Activated CD4-positive, alpha-beta T cell treated with anti-CD3 and anti-CD28 coated beads, Interleukin-2, amount 50 U/mL, for 24 hours (primary cell): ENCODE measurements at regions not wholly inside any gene's neighbourhood (a gene's known extent, or its start where the extent isn't known, plus 50 kb on each side); places are given as distances from the start of the nearest gene placed in this dataset.
"Not testable (repeated sequence)": the region's sequence is repeated elsewhere in the genome, so short reads cannot be mapped to it uniquely, and the experiment has no call there.

Source experiments
- DNase-seq, 2 donors: peaks; one replicate each; pipeline ENCODE4 v3.0.0-alpha.2; 2020; ENCODE audit warnings: low read depth in 1 of 2, low spot score in 1 of 2

DNA sequence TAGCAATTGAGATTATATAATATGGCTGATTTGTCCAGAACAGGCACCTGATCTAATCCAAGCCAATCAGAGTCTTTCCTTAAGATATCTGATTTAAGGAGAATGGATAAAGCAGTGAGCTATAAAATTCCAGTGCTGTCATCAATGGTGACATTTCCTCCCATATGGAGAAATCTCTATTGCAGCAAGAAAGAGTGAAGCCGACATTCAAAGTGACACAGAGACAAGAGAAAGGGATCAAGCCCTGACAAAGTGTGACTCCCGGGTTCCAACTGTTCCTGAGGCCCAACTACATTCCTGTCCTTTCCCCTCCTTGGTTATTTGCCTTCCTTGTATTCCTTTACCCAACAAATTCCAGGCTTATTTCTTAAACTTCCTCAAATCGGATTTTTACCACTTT, 430.0 kb upstream of the SOX5 start:
- no peak for DNase-seq

DNA sequence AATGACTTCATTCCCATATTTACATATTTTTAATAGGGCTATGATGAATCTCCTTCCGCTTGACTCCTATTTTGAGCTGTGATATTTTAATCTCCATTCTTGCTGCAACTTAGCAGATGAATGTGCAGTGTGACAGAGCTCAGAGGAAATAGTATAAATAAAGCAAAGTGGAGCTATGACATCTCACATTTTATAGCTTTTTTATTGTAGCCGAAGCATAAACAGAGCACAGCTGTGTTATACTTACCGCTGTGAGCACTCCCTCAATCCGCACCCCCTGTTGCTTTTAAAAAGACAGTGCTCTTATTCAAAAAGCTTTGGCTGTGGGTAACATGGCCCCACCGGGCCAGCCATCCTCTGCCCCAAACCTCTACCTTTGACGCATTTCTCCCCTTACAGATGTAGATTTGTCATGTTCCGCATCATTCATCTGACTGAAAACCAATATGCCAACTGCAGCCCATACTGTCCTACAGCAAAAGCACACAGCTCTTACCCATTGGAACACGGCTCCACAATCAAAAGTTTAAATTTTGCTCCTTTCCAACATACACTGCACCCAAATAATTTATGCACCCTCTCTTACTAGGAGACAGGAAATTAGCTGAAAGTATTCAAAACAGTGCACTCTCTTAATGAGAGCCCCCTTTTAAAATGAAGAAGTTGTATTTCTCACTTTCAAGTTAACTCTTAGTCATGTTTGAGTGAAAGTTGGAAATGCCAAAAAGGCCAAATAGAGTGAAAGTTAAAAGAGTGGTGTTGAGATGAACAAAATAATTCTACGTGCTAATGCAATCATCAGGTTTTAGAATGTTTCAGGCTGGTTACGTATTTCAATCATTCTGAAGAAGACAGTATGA, 429.3 kb upstream of the SOX5 start:
- DNase-seq, result no peak

DNA sequence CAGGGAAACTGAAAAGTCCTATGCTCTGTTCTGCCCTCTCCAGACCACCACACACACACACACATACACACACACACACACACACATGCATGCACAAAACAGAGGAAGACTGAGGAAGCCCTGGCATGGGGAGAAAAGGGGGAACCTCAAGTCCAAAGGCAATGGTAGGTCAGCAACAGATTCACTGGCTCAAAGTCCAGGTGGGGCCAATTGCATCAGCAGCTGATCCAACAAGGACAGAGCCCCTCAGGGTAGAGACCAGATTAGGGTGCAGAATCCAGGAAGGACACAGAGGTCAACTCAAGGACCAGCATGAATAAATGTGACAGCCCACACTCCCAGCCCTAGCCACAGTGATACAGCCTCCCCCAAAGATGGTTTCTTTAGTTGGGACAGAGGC, 425.0 kb upstream of the SOX5 start:
- no peak for DNase-seq

DNA sequence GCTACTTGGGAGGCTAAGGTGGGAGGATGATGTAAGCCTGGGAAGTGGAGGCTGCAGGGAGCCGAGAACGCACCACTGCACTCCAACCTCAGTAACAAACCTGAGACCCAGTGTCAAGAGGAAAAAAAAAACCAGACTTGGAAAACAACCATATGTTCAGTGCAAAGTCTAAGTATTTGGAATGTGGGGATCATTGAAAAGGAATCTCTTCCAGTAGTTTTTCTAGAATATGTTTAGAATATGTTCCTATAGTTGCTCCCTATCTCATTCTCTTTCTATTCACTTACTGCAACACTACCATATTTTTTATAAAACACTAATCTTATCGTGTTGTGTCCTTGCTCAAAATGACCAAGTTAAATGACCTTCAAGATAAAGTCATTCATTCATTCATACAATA, 423.5 kb upstream of the SOX5 start:
- DNase-seq, result no peak

DNA sequence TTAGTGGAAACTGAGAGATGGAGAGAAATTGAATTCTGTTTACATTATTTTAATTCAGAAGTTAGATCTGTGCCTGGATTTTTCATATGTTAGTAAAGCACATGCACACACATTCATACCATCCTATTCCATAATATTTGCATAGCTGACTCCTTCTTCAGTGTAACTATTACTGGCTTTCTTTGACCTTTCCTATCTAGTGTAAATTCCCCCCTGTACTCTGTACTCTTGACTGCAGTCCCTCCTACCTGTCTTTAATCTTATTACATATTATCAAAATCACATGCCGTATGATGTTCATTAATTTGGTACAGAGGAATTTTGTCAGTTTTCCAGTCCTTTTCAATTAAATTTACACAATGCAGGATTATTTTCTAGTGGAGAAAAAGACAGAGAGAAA, 417.0 kb upstream of the SOX5 start:
- no peak for DNase-seq

DNA sequence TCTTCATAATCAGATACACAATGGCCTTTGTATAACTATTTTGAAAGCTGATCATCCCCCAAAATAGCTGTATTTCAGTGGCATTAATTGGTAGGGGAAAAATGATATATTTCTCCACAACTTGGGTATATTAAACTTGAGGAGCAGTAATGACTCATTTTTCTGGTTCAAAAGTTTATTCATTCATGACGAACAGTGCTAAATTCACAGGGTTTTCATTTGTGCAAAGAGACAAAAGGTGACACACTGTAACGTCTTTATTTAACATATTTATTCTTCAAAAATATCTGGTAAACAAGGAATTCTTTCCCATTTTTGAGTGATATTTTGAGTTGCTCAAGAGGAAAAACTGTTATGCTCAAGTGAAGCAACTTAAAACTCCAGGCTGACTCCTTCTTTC, 415.5 kb upstream of the SOX5 start:
- DNase-seq, result no peak

DNA sequence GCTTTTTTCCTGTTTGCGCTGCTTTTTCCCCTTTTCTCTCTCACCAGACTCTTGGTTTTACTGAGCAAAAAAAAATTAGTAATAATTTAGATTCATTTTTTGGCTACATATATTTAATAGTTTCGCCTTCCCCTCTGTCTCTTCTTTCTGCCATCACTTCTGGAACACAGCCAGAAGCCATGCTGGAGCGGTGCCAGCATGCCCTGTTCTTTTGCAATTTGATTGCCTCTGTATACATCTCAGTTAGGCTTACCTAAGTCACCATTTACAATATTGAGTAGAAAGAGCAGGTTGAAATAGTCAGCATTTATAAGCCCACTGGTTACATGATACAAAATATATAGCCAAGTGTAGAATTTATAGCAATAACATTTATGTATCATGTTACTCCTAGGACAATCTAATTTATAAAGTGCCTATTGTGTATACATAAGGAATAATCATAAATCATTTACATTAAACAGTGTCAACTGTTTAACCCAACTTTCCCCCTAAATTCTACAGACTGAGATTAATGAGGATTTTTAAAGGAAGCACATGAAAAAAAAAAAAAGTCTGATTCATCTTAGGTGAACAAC, 413.8 kb upstream of the SOX5 start:
- no peak for DNase-seq

DNA sequence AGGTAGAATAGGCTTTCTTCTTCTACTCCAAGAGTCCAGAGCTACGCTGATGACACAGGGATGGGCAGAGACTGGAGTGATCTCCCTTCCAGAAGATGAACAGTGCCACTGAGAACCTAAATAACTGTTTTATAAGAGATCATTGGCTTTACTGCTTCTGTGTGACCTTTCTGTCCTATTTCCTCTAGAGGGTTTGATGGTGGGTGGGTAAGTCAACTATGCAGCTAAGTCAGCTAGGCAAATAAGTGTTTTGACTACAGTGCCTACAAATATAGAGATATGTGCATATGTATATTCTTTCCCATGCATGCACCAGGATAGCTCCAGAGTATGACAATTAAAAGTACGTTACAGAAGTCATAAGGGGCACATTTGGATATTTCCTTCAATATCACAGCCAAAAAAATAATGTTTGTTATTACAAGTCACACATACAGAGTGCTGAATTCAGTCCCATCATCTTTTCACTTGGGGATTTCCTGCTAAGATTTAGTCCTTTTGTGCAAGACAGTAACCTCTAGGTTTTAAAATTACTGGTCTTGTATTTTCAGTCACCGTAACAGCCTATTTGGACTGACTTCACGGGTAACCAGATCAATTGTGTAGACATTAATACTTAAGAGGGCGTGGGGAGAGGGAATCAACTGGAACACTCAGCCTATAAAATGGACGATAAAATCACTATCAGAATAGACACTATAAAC, 412.6 kb upstream of the SOX5 start:
- no peak for DNase-seq

DNA sequence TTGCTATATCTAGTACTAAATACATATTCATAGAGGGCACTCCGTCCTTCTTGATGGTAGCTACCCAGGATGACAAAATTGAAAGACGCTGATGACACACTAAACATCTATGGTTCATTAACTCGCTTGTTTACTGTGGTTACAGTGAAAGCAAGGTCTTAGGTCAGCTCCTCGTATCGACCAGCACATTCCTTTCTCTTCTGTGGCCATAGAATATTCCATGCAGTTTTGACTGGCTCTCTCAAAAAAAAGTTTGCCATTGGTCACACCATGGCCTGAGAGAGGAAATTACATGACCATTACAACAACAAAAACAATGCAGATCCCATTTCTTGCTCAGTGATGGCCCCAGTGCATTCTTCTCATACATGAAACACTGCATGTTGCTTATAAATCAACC, 411.4 kb upstream of the SOX5 start:
- DNase-seq, result no peak

DNA sequence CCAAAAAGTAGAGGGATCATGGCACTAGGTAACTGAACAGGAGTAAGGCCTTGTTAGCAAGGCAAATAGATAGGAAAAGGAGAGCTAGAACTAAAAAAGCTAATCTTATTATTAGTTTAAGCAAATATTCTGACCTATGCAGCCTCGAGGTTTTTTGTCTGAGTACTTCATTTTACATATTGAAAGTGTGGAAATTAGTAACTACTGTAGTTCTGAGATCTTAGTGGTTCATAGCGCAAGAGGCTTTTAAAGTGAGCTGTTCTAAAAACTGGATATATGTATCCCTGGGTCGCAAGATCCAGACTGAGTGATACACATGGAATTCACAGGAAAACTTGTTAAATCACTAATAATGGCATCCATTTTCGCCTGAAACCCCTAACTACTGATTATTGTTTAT, 411.0 kb upstream of the SOX5 start:
- no peak for DNase-seq

DNA sequence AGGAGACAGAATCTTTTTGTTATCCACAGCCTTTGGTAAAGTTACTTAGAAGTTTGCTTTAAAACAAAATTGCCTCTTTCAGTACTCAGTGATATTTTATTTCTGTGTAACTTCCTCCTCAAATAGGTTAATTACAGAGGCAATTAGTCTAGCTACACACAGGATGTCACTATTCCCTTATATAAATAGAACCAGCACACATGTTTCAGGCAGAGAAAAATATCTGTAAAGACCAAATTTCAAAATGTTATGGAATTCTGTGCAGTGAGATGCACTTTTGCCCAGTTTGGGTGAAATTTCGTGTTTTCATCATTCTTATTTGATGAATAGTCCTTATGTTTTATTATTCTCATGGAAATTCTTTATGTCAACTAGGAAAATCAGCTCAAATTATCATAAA, 410.6 kb upstream of the SOX5 start:
- no peak for DNase-seq

DNA sequence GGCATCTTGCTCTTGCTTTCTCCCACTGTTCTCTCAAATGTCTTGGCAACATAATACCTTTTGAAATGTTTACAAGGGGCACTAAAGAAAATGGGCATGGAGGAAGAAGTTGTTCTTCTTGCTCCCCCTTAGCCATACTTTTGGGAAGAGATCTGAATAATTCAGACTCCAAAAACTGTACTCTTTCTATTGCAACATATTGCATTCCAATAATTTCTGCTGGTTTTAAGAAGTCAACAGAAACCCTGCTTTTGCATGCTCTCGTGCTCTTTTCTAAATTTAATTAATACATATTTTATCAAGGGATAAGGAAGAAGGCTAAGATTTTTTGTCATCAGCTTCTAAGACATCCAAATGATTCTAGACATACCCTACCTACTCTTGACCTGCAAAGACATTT, 409.9 kb upstream of the SOX5 start:
- no peak for DNase-seq

DNA sequence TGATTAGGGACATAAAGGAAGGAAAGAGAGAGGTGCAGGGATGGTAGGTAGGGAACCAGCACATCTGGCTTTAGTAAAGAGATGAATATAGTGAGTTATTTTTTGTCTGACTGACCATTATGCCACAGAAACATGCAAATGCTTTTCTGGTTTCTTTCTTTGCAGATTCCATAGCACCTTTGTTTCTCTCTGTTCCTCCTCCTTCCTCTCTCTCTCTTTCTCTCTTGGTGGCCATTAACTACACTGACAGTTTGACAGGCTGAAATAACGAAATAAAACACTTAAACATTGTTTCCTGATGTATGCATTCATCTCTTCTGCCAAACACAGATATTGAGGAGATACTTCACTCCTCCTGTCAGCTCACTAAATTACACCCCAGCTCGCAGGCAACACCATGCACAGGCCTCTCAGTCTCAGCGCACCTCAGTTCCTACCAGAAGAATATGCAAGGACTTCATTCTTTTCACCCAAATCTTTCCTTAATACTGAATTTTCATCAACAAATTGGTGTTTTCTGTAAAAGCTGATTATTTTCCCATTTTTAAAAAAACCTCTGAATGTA, 406.9 kb upstream of the SOX5 start:
- DNase-seq, result no peak

DNA sequence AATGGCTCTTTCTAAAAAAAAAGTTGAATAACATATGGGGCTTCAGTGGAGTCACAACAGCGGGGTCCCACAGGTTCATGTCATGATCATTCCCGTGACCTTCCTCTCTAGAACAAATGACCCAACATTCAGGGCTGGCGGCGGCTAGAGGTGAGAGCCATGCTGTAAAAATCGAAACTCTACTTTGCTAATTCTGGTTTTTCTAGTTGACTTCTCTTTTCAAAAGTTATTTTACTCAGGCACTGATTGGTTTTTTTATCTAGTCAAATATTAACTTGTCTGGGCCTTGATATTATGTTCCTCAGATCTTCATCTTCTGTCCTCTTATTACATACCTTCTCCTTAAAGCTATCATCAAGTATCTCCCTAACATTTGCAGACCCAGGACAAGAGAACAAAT, 402.9 kb upstream of the SOX5 start:
- DNase-seq, result no peak

DNA sequence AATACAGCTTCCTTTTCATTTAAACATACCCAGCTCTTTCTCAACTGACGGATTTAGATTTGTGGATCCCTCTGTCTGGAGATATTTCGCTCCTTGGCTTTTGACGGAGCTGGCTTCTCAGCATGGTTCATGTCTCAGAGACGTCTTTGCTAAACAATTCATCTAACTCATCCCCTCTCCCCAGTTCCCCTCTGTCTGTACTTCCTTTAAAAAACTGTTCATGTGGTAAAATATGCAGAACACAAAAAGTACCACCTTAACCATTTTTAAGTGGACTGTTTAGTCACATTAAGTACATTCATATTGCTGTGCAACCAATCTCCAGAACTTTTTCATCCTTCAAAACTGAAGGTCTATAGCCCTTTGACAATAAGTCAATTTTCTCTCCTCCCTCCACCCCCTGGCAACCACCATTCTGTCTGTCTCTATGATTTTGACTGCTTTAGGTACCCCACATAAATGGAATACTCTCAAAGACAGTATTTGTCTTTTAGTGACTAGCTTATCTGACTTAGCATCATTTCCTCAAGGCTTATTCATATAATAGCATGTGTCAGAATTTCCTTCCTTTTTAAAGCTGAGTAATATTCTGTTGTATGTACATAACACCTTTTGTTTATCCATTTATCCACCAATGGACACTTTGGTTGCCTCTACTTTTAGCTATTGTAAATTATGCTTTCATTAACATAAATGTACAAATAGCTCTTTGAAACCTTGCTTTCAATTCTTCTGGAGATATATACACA, 399.8 kb upstream of the SOX5 start:
- no peak for DNase-seq

DNA sequence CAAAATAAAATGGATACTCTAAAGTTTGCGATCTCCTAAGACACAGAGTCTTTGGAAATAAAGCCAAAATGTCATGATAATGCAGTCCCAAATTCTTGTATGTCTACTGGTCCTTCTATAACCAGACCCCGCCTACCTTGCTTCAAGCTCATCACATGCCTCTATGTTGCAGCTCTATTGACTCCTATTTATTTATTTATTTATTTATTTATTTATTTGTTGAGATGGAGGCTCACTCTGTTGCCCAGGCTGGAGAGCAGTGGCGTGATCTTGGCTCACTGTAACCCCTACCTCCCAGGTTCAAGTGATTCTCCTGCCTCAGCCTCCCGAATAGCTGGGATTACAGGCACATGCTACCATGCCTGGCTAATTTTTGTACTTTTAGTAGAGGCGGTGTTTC, 398.7 kb upstream of the SOX5 start:
- DNase-seq, result not testable (repeated sequence)

DNA sequence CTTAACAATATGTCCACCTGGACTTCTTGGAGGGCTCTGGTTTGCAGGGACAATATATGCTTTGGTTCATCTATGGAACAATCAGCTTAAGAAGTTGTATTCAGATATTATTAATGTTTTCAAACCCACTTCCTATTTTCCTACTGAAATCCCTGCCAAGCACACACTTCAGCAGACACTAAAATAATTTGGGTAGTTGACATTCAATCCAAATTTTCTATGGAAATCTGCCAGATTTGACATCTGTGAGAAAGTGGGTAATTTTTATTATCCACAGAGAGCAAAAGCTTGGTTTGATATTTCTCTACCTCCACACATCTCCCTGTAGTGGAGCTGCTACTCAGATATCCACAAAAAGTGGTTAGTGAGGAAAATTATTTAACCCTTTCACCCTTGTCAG, 378.8 kb upstream of the SOX5 start:
- DNase-seq, result no peak

DNA sequence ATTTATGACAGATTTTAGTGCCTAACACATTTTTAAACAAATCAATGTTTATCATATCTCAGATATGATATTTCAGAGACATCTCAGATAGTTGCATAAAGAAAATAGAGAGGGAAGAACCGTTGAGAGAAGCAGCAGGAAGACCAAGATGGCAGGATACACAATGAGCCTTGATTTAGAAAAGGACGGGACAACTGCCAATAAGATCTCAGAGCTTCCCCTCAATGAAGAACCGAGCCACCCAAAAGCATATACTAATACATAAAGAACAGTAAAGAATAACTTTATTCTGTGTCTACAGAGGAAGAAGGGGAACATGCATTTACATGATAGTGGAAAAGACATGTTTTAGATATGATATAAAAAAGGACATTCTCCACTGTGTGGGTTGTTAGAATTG, 375.9 kb upstream of the SOX5 start:
- no peak for DNase-seq

DNA sequence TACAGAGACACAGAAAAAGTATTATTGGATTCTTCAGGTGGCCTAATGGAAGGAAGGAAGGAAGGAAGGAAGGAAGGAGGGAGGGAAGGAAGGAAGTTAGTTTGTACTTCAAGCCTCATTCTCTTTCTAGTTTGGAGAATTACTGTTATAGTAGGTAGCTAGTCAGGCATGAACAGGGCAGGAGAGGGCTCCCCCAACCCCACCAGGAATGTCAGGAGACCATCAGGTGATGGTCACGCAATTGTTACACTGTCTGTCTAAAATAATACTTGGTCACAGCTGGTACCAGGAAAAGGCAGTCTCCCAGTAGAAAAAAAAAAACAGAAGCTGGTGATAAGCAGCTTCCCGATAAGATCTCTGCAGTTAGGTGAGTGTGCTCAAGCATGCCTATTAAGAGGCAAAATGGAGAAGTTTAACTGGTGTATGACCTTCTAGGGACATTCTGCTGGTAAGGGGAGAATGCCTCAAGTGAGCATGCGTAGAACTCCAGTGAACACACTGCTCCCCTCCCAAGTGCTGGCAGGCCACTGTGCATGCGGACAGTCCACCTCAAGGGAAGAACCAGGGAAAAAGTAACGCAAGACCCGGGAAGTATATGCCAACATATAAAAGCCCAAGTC, 358.4 kb upstream of the SOX5 start:
- DNase-seq, result no peak

DNA sequence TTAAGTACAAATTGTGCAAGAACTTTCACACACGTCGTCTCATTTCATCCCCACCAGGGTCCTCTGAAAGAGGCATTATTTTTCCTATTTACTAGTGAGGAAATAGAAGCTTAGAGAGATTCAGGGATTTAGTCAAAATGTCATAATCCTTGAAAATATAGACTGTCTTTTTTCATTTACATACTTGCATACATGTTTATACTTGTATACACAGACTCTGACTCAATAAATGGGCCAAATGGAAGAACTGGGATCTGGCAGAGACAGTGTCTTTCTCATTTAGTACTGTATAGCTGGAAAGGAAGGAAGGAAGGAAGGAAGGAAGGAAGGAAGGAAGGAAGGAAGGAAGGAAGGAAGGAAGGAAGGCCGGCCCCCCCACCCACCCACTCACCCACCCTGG, 357.7 kb upstream of the SOX5 start:
- no peak for DNase-seq

DNA sequence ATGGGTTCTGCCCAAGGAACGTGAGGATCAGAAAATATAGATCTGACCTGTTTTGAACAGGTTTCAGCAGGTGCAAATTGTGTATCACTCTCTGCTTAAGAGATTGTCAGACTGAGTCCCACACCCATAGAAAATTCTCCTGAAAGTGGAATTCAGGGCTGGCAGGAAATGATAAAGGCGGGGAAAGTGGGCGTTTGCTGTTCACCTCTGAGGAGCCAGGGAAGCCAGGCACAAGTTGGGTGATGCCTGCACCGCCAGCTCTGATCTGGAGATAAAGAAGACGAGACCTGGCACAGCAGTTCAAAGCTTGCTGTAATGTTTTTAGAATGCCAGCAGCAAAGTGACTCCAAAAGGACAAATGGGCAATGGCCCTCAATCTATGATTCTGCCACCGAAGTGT, 356.5 kb upstream of the SOX5 start:
- DNase-seq, result no peak
